Right kidney (tissue), 1 donor: ENCODE measurements at regions not wholly inside any gene's neighbourhood (a gene's known extent, or its start where the extent isn't known, plus 50 kb on each side); places are given as distances from the start of the nearest gene placed in this dataset.
"Not testable (repeated sequence)": the region's sequence is repeated elsewhere in the genome, so short reads cannot be mapped to it uniquely, and the experiment has no call there.

Experiments used
- DNase-seq: peaks from one replicate; pipeline ENCODE4 v3.0.0-alpha.2; 2016

DNA sequence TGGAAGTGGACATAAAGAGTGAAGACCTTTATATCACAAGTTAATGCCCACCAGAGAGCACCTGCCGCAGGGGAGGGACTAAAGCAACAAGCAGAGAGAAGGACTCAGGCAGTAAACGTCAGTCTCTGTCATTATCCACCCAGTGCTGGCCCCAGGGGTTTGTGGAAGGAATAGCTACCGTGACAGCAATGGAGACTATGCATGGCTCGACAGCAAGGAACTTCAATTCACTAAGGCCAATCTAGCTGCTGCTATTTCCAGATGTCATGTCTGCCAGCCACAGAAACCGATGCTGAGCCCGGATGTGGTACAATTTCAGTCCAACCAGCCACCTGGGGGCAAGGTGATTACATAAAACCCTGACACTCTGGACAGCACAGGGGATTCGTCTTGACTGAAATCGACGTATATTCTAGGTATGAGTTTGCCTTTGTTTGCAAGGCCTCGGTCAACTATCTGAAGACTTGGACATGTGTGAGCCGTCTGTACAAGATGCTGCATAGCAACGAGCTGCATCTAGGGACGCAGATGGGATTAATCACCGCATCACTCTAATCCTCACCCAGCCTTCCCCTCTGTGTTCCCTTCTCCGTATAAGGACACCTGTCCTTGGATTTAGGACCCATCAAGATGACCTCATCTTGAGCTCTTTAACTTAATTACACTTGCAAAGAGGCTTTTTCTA is 154.1 kb upstream of the SH3BP4 start:
- DNase-seq = no peak

- DNase-seq = peak; percentile 39
Observed at GRCh38 chr2:234796045-234796591, 155.7 kb upstream of the SH3BP4 start.

GRCh38 chr2:234795272-234795920 is 156.4 kb upstream of the SH3BP4 start:
- no peak for DNase-seq

GRCh38 chr2:234794866-234795265 is 157.0 kb upstream of the SH3BP4 start:
- no peak for DNase-seq

GRCh38 chr2:234793212-234793785 is 158.5 kb upstream of the SH3BP4 start:
- DNase-seq = no peak

GRCh38 chr2:234792621-234793022 is 159.2 kb upstream of the SH3BP4 start:
- no peak for DNase-seq

- DNase-seq = not testable (repeated sequence)
Observed at GRCh38 chr2:234792096-234792495, 159.7 kb upstream of the SH3BP4 start.

DNA sequence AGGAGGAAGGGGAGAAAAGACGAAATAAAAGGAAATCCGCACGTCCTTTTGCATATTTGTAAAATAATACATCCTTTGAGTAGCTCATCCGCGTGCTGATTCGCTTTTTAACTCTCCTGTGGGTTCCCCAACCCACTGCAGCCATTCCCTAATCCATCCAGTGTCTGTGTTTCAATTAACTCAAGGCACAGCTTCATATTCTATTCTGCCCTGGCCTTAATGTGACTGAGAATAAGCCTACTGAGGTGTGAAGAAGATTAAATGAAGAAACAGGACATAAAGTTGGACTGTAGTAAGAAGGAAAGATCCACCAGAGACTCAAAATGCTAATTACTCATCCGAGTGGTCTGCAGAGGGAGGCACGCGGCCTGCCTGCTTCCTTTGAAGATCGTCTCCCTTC is 161.4 kb upstream of the SH3BP4 start:
- no peak for DNase-seq

GRCh38 chr2:234789556-234790325 is 162.1 kb upstream of the SH3BP4 start:
- DNase-seq = no peak

DNA sequence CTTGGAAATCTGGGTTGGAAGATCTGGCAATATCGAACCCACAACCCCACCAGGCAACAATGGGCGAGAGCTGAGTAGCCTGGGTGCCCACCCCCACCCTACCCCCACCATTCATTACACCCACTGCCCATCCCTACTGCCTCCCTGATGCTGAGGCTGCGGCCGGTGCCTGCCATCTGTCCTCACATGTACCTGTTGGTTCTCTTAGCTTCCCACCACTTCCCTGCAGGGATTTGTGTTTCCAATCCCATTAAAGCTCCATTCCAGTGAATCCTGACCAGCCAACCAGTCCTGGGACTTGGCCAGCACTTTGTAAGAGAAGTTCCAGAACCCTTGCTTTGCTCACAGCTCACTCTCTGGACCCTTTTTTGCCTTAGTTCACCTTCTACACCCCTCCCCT is 163.0 kb upstream of the SH3BP4 start:
- DNase-seq = no peak

DNA sequence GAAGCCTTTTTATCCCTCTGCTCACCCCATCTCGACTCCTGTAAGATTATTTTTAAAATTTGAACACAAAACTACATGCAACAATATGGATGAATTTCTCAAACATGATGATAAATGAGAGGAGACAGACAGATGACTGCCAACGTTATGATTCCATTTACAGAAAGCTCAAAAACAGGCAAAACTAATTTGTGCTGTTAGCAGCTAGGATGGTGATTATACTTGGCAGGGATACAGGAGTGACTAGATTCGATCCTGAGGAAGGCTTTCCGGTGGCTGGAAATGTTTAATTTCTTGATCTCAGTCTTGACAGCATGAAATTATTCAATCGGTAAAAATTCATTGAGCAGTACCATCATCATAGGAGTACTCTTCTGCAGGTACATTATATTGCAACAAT is 163.4 kb upstream of the SH3BP4 start:
- DNase-seq = no peak

DNA sequence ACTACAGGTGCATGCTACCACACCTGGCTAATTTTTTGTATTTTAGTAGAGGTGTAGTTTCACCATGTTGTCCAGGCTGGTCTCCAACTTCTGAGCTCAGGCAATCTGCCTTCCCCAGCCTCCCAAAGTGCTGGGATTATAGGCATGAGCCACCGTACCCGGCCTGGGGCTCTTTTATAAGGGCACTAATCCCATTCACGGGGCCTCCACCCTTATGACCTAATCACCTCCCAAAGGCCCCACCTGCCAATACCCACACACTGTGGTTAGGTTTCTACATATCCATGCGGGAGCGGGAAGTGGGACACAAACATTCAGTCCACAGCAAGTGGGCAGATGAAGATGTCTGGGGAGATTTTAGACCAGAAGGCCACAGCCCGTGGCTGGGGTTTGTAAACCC is 164.7 kb upstream of the SH3BP4 start:
- no peak for DNase-seq

DNA sequence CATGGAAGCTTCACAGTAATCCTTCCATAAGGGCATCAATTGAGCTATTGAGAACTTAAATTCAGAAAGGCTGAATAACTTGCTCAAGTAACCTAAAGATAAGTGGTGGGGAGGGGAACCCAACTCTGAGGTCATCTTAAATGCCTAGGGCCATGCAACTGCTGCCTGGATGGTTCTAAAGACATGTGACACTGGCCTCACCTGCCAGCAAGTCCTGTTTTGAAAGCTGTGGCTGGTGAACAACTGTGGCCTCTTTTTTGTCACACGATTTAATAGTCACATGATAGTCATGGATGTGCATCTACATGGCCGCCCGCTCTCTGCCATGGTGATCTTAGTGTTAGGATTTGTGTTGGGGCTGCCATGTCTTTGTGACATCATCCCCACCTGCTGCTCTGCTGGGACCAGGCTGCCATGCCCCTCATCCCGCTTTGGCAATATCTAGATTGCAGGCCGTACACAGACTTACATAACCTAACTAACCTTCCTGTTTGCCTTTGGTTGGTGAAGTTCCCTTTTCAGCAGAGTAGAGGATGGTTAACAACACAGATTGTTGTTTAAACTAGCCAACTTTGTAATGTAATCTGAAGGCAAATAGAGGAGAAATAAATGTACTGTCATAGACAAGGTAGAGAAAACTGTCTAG is 177.9 kb upstream of the SH3BP4 start:
- no peak for DNase-seq

DNA sequence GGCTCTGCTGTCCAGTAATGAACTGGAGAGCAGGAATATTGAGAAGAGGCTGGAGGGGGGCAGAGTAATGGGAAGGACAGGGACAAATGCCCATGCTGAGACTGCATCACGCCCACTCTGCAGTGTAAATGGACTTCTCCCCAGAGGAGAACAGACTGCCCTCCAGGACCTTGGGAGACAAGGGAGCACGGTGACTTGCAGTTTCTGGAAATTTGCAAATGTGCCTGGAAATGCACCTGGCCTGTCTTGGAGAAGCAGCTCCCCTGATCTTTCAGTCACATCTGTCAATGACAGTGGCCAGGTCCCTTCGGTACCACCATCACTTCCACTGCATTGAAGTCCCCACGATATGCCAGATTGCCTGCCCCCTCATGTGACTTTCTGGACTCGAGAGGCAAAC is 178.7 kb upstream of the SH3BP4 start:
- no peak for DNase-seq

- no peak for DNase-seq
Observed at GRCh38 chr2:234772733-234773060, 179.1 kb upstream of the SH3BP4 start.

GRCh38 chr2:234771980-234772732 is 179.7 kb upstream of the SH3BP4 start:
- peak; percentile 39 for DNase-seq

- no peak for DNase-seq
Observed at GRCh38 chr2:234771176-234771575, 180.6 kb upstream of the SH3BP4 start.

- DNase-seq = no peak
Observed at GRCh38 chr2:234770715-234771141, 181.1 kb upstream of the SH3BP4 start.

DNA sequence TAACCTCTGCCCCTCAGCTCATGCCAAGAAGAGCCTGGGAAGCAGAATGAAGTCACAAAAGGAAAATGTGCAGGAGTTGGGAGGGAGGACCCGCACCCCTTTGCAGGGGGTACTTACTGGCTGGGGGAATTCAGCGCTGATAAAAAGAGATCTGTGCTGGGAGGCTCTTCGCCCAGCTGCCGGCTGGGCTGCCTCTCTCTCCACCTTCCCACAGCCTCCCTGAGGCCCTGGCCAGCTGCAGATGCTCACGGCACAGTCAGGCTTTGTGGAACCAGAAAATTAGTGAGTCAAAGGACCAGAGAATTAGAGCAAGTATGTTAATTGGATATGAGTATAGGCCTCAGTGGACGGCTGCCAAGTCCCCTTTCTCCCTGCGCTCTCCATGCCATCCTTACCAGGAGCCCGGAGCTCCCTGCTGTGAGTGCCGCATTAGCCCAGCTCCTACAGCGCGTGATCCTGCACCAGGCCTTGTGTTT is 181.7 kb upstream of the SH3BP4 start:
- peak; percentile 44 for DNase-seq

DNA sequence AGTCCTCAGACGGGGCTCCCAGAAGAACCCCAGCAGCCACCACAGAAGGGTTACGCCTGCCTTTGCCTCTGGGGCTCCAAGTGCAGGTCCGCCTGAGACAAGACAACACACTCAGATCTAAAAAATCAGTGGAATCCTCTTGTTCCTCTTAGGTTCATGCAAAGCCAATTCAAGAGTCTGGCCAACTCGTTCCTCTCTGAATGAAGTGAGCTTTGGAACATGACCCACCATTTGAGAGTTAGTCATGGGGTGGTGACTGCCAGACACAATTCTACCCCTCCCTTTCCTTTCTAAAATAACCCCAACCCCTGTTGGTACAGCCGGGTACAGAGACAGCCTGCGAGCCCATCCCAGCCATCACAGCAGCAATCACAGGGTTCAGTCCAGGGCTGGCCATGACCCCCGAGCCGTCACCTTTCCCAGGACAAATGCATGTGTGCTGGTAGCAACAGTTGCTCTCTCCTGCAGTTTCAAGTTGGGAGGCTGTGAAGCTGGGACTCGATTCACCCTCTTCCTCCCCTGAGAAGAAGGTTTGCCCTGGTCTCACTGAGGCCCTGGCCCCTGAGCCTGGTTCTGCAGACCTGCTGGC is 183.1 kb upstream of the SH3BP4 start:
- DNase-seq = no peak

DNA sequence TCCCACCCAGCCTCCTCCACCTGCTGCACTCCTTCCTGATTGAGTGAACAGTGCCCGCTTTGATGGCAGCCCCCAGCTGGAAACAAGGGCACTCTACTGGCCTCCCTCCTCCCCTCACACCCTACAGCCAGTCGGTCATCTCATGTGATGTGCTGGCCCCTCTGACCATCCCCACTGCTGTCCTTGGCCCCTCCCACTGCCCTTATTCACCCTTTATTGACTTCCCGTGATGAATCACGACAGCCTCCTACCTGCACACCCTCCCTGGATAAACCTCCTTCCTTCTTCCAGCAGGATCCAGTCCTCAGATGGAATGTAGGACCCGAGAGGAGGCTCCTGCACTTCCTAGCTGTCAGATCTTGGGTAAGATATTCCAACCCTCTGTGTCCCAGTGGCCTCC is 186.5 kb upstream of the SH3BP4 start:
- DNase-seq = no peak
